IPS DF 19.7 (cell line): ENCODE measurements at regions not wholly inside any gene's neighbourhood (a gene's known extent, or its start where the extent isn't known, plus 50 kb on each side); places are given as distances from the start of the nearest gene placed in this dataset.
"Not testable (repeated sequence)": the region's sequence is repeated elsewhere in the genome, so short reads cannot be mapped to it uniquely, and the experiment has no call there.

ENCODE experiments used
- DNase-seq: peaks from one replicate; pipeline ENCODE4 v3.0.0-alpha.2; 2013; ENCODE audit warnings: low read depth, low spot score

- no peak for DNase-seq
Observed at GRCh38 chr5:10921160-10921559, 160.1 kb upstream of the DAP start.

GRCh38 chr5:10920400-10920799 is 159.4 kb upstream of the DAP start:
- DNase-seq = no peak

- no peak for DNase-seq
Observed at GRCh38 chr5:10914741-10915480, 153.9 kb upstream of the DAP start.

- no peak for DNase-seq
Observed at GRCh38 chr5:10913841-10914240, 152.8 kb upstream of the DAP start.

- DNase-seq = no peak
Observed at GRCh38 chr5:10913181-10913810, 152.3 kb upstream of the DAP start.

- DNase-seq = no peak
Observed at GRCh38 chr5:10912435-10912834, 151.4 kb upstream of the DAP start.

GRCh38 chr5:10910261-10910660 is 149.2 kb upstream of the DAP start:
- no peak for DNase-seq

GRCh38 chr5:10904862-10905432 is 143.9 kb upstream of the DAP start:
- no peak for DNase-seq

- no peak for DNase-seq
Observed at GRCh38 chr5:10903786-10904560, 142.9 kb upstream of the DAP start.

GRCh38 chr5:10902145-10902544 is 141.1 kb upstream of the DAP start:
- no peak for DNase-seq

GRCh38 chr5:10898514-10898913 is 137.5 kb upstream of the DAP start:
- no peak for DNase-seq

GRCh38 chr5:10896016-10896415 is 135.0 kb upstream of the DAP start:
- no peak for DNase-seq

- no peak for DNase-seq
Observed at GRCh38 chr5:10894445-10895054, 133.5 kb upstream of the DAP start.

GRCh38 chr5:10892911-10893215 is 131.8 kb upstream of the DAP start:
- no peak for DNase-seq

- DNase-seq = no peak
Observed at GRCh38 chr5:10892147-10892910, 131.3 kb upstream of the DAP start.

GRCh38 chr5:10891193-10891592 is 130.2 kb upstream of the DAP start:
- DNase-seq = no peak

- DNase-seq = no peak
Observed at GRCh38 chr5:10886497-10886896, 125.5 kb upstream of the DAP start.

- no peak for DNase-seq
Observed at GRCh38 chr5:10885026-10885425, 124.0 kb upstream of the DAP start.

GRCh38 chr5:10883945-10884344 is 122.9 kb upstream of the DAP start:
- not testable (repeated sequence) for DNase-seq

- no peak for DNase-seq
Observed at GRCh38 chr5:10880934-10881333, 119.9 kb upstream of the DAP start.

- DNase-seq = not testable (repeated sequence)
Observed at GRCh38 chr5:10876996-10877395, 116.0 kb upstream of the DAP start.
